ENCODE measurements at regions not wholly inside any gene's neighbourhood (a gene's known extent, or its start where the extent isn't known, plus 50 kb on each side); places are given as distances from the start of the nearest gene placed in this dataset.

DNA sequence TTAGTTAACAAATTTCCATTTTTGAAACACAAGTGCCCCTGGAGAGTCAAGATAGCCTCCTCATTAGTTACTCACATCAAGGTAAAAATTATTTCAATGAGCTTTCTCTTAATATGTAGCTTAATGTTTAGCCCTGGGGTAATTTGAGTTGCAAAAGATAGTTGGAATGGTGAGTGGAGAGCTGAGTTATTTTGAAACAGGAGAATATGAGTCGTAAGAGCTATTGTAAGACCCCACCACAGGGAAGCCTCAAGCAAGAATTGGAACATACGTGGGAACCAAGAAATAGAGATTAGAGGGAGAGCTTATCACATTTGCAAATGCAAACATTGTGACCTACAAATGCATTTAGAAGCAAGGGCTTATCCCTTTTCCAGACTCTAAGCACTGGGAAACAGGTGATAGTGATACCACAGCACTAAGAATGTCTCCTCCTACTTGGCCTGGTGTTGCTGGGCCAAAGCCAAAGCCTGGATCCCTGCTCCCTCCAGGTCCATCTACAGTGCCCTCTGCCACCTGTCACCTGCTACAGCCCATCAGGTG, 635.1 kb downstream of the PTPRC start:
- H3K9me3 ChIP-seq (ENCODE audit: control insufficient read depth, insufficient read depth, low read depth, low read length) = no peaks in the 10 kb centered on the region
- CTCF ChIA-PET = interaction anchor here (1.0 kb wide), 1 partner anchor 27 kb away, joined by 3 read pairs; no protein-coding TSS in a partner anchor
- H3K4me3 ChIP-seq (ENCODE audit: low read depth, low read length) = no peak overlapping the region
- POLR2A ChIA-PET = no interaction called here
- H3K4me1 ChIP-seq (ENCODE audit: control insufficient read depth, insufficient read depth, low read length) = no peaks in the 10 kb centered on the region
- TF ChIP-seq ZNF394 (tag by site-specific recombination; IDR thresholded peaks at IDR 0.05; ENCODE audit: borderline replicate concordance) = no peak
- no peak for TF ChIP-seq KLF10 (tag by site-specific recombination; IDR thresholded peaks at IDR 0.05)
- TF ChIP-seq ZNF837 (tag by site-specific recombination; IDR thresholded peaks at IDR 0.05) = no peak
- no peak for TF ChIP-seq ZNF560 (tag by site-specific recombination; IDR thresholded peaks at IDR 0.05; ENCODE audit: borderline replicate concordance)
- TF ChIP-seq ZNF791 (tag by site-specific recombination; IDR thresholded peaks at IDR 0.05) = no peak
- TF ChIP-seq ZNF140 (tag by site-specific recombination; IDR thresholded peaks at IDR 0.05) = no peak
- no peak for TF ChIP-seq ZNF341 (tag by site-specific recombination; IDR thresholded peaks at IDR 0.05; ENCODE audit: low read depth)
- TF ChIP-seq ZNF530 (tag by site-specific recombination; IDR thresholded peaks at IDR 0.05; ENCODE audit: low read depth) = no peak
- TF ChIP-seq, protein P1, sequence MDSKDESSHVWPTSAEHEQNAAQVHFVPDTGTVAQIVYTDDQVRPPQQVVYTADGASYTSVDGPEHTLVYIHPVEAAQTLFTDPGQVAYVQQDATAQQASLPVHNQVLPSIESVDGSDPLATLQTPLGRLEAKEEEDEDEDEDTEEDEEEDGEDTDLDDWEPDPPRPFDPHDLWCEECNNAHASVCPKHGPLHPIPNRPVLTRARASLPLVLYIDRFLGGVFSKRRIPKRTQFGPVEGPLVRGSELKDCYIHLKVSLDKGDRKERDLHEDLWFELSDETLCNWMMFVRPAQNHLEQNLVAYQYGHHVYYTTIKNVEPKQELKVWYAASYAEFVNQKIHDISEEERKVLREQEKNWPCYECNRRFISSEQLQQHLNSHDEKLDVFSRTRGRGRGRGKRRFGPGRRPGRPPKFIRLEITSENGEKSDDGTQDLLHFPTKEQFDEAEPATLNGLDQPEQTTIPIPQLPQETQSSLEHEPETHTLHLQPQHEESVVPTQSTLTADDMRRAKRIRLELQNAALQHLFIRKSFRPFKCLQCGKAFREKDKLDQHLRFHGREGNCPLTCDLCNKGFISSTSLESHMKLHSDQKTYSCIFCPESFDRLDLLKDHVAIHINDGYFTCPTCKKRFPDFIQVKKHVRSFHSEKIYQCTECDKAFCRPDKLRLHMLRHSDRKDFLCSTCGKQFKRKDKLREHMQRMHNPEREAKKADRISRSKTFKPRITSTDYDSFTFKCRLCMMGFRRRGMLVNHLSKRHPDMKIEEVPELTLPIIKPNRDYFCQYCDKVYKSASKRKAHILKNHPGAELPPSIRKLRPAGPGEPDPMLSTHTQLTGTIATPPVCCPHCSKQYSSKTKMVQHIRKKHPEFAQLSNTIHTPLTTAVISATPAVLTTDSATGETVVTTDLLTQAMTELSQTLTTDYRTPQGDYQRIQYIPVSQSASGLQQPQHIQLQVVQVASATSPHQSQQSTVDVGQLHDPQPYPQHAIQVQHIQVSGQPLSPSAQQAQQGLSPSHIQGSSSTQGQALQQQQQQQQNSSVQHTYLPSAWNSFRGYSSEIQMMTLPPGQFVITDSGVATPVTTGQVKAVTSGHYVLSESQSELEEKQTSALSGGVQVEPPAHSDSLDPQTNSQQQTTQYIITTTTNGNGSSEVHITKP (tag by site-specific recombination; IDR thresholded peaks at IDR 0.05) = no peak
- no peak for TF ChIP-seq ZNF132 (tag by site-specific recombination; IDR thresholded peaks at IDR 0.05; ENCODE audit: borderline replicate concordance)
- H3K36me3 ChIP-seq (ENCODE audit: control insufficient read depth in 2 of 2, insufficient read depth in 1 of 2, low read length in 2 of 2) = no peaks in the 10 kb centered on the region
- H3K27ac ChIP-seq (ENCODE audit: extremely low read depth, low read depth, low read length) = no peak overlapping the region

GRCh38 chr1:199279067-199279466, 640.2 kb downstream of the PTPRC start:
- ChIA-PET POLR2A (no interaction called here), CTCF (interaction anchor here (0.6 to 0.7 kb wide), 2 partner anchors 214 to 507 kb away, joined by 4 to 6 read pairs; no protein-coding TSS in a partner anchor)
- Histone ChIP-seq H3K4me1 (ENCODE audit: control insufficient read depth, insufficient read depth, low read length) (no peaks in the 10 kb centered on the region), H3K36me3 (ENCODE audit: control insufficient read depth in 2 of 2, insufficient read depth in 1 of 2, low read length in 2 of 2) (no peaks in the 10 kb centered on the region), H3K4me3 (ENCODE audit: low read depth, low read length) (no peak overlapping the region), H3K9me3 (ENCODE audit: control insufficient read depth, insufficient read depth, low read depth, low read length) (no peaks in the 10 kb centered on the region), H3K27ac (ENCODE audit: extremely low read depth, low read depth, low read length) (no peak overlapping the region)
- TF ChIP-seq ZFP69B (tag by site-specific recombination; IDR thresholded peaks at IDR 0.05) (no peak), MZF1 (tag by site-specific recombination; IDR thresholded peaks at IDR 0.05; ENCODE audit: borderline replicate concordance) (no peak), ZNF423 (tag by site-specific recombination; IDR thresholded peaks at IDR 0.05) (no peak), ZNF202 (tag by site-specific recombination; IDR thresholded peaks at IDR 0.05; ENCODE audit: borderline replicate concordance) (no peak), ZNF660 (tag by site-specific recombination; IDR thresholded peaks at IDR 0.05) (no peak), ZNF560 (tag by site-specific recombination; IDR thresholded peaks at IDR 0.05; ENCODE audit: borderline replicate concordance) (no peak), ZNF354C (tag by site-specific recombination; IDR thresholded peaks at IDR 0.05; ENCODE audit: borderline replicate concordance, low read depth) (no peak), INSM2 (tag by site-specific recombination; IDR thresholded peaks at IDR 0.05) (no peak), ZNF311 (tag by site-specific recombination; IDR thresholded peaks at IDR 0.05; ENCODE audit: borderline replicate concordance) (no peak), ZNF548 (tag by site-specific recombination; IDR thresholded peaks at IDR 0.05) (no peak)
- TF ChIP-seq, protein P2, sequence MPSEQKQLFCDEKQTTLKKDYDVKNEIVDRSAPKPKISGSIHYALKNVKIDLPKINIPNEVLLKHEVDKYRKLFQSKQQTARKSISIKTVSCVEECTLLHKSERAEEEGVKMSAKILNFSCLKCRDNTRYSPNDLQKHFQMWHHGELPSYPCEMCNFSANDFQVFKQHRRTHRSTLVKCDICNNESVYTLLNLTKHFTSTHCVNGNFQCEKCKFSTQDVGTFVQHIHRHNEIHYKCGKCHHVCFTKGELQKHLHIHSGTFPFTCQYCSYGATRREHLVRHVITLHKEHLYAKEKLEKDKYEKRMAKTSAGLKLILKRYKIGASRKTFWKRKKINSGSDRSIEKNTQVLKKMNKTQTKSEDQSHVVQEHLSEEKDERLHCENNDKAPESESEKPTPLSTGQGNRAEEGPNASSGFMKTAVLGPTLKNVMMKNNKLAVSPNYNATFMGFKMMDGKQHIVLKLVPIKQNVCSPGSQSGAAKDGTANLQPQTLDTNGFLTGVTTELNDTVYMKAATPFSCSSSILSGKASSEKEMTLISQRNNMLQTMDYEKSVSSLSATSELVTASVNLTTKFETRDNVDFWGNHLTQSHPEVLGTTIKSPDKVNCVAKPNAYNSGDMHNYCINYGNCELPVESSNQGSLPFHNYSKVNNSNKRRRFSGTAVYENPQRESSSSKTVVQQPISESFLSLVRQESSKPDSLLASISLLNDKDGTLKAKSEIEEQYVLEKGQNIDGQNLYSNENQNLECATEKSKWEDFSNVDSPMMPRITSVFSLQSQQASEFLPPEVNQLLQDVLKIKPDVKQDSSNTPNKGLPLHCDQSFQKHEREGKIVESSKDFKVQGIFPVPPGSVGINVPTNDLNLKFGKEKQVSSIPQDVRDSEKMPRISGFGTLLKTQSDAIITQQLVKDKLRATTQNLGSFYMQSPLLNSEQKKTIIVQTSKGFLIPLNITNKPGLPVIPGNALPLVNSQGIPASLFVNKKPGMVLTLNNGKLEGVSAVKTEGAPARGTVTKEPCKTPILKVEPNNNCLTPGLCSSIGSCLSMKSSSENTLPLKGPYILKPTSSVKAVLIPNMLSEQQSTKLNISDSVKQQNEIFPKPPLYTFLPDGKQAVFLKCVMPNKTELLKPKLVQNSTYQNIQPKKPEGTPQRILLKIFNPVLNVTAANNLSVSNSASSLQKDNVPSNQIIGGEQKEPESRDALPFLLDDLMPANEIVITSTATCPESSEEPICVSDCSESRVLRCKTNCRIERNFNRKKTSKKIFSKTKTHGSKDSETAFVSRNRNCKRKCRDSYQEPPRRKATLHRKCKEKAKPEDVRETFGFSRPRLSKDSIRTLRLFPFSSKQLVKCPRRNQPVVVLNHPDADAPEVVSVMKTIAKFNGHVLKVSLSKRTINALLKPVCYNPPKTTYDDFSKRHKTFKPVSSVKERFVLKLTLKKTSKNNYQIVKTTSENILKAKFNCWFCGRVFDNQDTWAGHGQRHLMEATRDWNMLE (tag by site-specific recombination; conservative IDR thresholded peaks at IDR 0.05; ENCODE audit: low read depth) = no peak
- TF ChIP-seq, protein P1 (tag by site-specific recombination; IDR thresholded peaks at IDR 0.05) = no peak

Measured in HEK293 (cell line).